Medulla oblongata (tissue), 1 donor: ENCODE measurements at regions not wholly inside any gene's neighbourhood (a gene's known extent, or its start where the extent isn't known, plus 50 kb on each side); places are given as distances from the start of the nearest gene placed in this dataset.

Source experiments
- DNase-seq: peaks from one replicate; pipeline ENCODE4 v3.0.0-alpha.2; 2015; ENCODE audit errors: extremely low spot score

GRCh38 chrX:40452031-40452430, 128.7 kb upstream of the ATP6AP2 start:
- no peak for DNase-seq

- no peak for DNase-seq
Measured at GRCh38 chrX:40449956-40450706, 130.6 kb upstream of the ATP6AP2 start.

- DNase-seq, result no peak
Measured at GRCh38 chrX:40449396-40449795, 131.4 kb upstream of the ATP6AP2 start.

- DNase-seq, result no peak
Measured at GRCh38 chrX:40448793-40449192, 132.0 kb upstream of the ATP6AP2 start.

GRCh38 chrX:40446921-40447320, 133.8 kb upstream of the ATP6AP2 start:
- no peak for DNase-seq

- DNase-seq, result no peak
Measured at GRCh38 chrX:40445691-40446090, 135.1 kb upstream of the ATP6AP2 start.

- DNase-seq, result no peak
Measured at GRCh38 chrX:40444798-40445496, 135.8 kb upstream of the ATP6AP2 start.

- no peak for DNase-seq
Measured at GRCh38 chrX:40444133-40444532, 136.6 kb upstream of the ATP6AP2 start.

- DNase-seq, result peak; percentile 47
Measured at GRCh38 chrX:40440866-40441265, 139.9 kb upstream of the ATP6AP2 start.

GRCh38 chrX:40439625-40440532, 140.9 kb upstream of the ATP6AP2 start:
- no peak for DNase-seq

- no peak for DNase-seq
Measured at GRCh38 chrX:40437348-40437747, 143.4 kb upstream of the ATP6AP2 start.

- peak; percentile 69 for DNase-seq
Measured at GRCh38 chrX:40434947-40435346, 145.8 kb upstream of the ATP6AP2 start.

- DNase-seq, result no peak
Measured at GRCh38 chrX:40434443-40434842, 146.3 kb upstream of the ATP6AP2 start.

GRCh38 chrX:40433160-40433559, 147.6 kb upstream of the ATP6AP2 start:
- no peak for DNase-seq

GRCh38 chrX:40424259-40424658, 156.5 kb upstream of the ATP6AP2 start:
- DNase-seq, result no peak

- DNase-seq, result peak; percentile 43
Measured at GRCh38 chrX:40423299-40423698, 157.5 kb upstream of the ATP6AP2 start.

- no peak for DNase-seq
Measured at GRCh38 chrX:40422021-40422420, 158.7 kb upstream of the ATP6AP2 start.

- peak; percentile 78 for DNase-seq
Measured at GRCh38 chrX:40420899-40421729, 159.7 kb upstream of the ATP6AP2 start.

GRCh38 chrX:40418813-40419195, 162.0 kb upstream of the ATP6AP2 start:
- DNase-seq, result no peak

GRCh38 chrX:40418146-40418812, 162.5 kb upstream of the ATP6AP2 start:
- no peak for DNase-seq

- no peak for DNase-seq
Measured at GRCh38 chrX:40415675-40416074, 165.1 kb upstream of the ATP6AP2 start.
